HepG2 (cell line): ENCODE measurements at regions not wholly inside any gene's neighbourhood (a gene's known extent, or its start where the extent isn't known, plus 50 kb on each side); places are given as distances from the start of the nearest gene placed in this dataset.

Experiments
- ATAC-seq: fragments of 200-7000 bp; cut with Tn5 transposase; 3 replicates; pipeline ENCODE4 v1.9.1; 2020; ENCODE audit warnings: mild to moderate bottlenecking, moderate library complexity
- BruUV-seq: library from RNA; stranded (reverse); fragments of 400-500 nt; replicated peaks from 2 replicates; lab custom pipeline; 2021; lab: Mats Ljungman, UMichigan
- CTCF ChIA-PET: fragments of 300-600 bp; formaldehyde crosslinking; extraction: SDS; loops from one replicate; lab custom pipeline; 2021; ENCODE audit warnings: low total read pairs, inconsistent platforms, low intra/inter-chr PET ratio; lab: Yijun Ruan, JAX
- POLR2A ChIA-PET: fragments of 350-600 bp; sonication (Branson Sonifier 250); formaldehyde crosslinking; loops from one replicate; lab custom pipeline; 2020; ENCODE audit warnings: antibody characterized with exemption, inconsistent platforms; lab: Yijun Ruan, JAX
- DNase-seq: peaks from one replicate; pipeline ENCODE4 v3.0.0-alpha.2; 2015; ENCODE audit warnings: low spot score
- FAIRE-seq: peaks from 3 replicates; lab custom pipeline; 2011; peaks lifted over from hg19 to GRCh38; lab: Jason Lieb, UNC
- H2AFZ ChIP-seq: one replicate; pipeline ENCODE4 v1.6.1; 2011; ENCODE audit warnings: low read length, inconsistent platforms
- H3K27ac ChIP-seq: fragments of 300-600 bp; 3 replicates; pipeline ENCODE4 v1.8.0; 2011; ENCODE audit warnings: mixed run types, mild to moderate bottlenecking, mixed read lengths, low read length, inconsistent platforms; ENCODE audit not compliant: insufficient read depth; ENCODE audit errors: extremely low read length
- H3K27me3 ChIP-seq, 2 experiments: fragments of 200-600 bp in 1 of 2; 2 replicates in 1 of 2; 3 replicates in 1 of 2; pipeline versions ENCODE4 v1.6.0 to v1.8.0; 2011; ENCODE audit warnings: low read length in 2 of 2, mild to moderate bottlenecking in 2 of 2, moderate library complexity in 2 of 2, inconsistent platforms in 1 of 2; ENCODE audit not compliant: insufficient read depth in 2 of 2, control insufficient read depth in 1 of 2
- H3K36me3 ChIP-seq, 2 experiments: fragments of 200-600 bp in 1 of 2; replicated peaks in 1 of 2; 2 replicates in 1 of 2; 3 replicates in 1 of 2; pipeline versions ENCODE4 v1.5.1 to v1.8.0; 2011; ENCODE audit warnings: low read length in 2 of 2, inconsistent platforms in 1 of 2; ENCODE audit not compliant: insufficient read depth in 2 of 2, control insufficient read depth in 1 of 2
- H3K4me1 ChIP-seq: 2 replicates; pipeline ENCODE4 v1.5.1; 2012; ENCODE audit warnings: low read length, inconsistent platforms; ENCODE audit not compliant: insufficient read depth
- H3K4me2 ChIP-seq: 2 replicates; pipeline ENCODE4 v1.6.0; 2011; ENCODE audit warnings: low read depth, low read length, inconsistent platforms
- H3K4me3 ChIP-seq, 3 experiments: fragments of 200-600 bp in 1 of 3; sonication (generic), shearing (Covaris generic) in 1 of 3; replicated peaks in 1 of 3; 2 replicates each; pipeline ENCODE4 v1.5.1; 2011 to 2016; ENCODE audit warnings: low read length in 3 of 3, inconsistent platforms in 2 of 3, low read depth in 2 of 3, mild to moderate bottlenecking in 2 of 3, control low read depth in 1 of 3, mixed read lengths in 1 of 3; ENCODE audit not compliant: insufficient read depth in 1 of 3
- H3K79me2 ChIP-seq: one replicate; pipeline ENCODE4 v1.6.1; 2011; ENCODE audit warnings: low read length, inconsistent platforms; ENCODE audit not compliant: insufficient read depth
- H3K9ac ChIP-seq: 2 replicates; pipeline ENCODE4 v1.6.0; 2011; ENCODE audit warnings: mild to moderate bottlenecking, low read depth, low read length, inconsistent platforms; ENCODE audit not compliant: insufficient read depth
- H3K9me3 ChIP-seq: 2 replicates; pipeline ENCODE4 v1.5.1; 2012; ENCODE audit warnings: mild to moderate bottlenecking, low read length
- H4K20me1 ChIP-seq: 2 replicates; pipeline ENCODE4 v1.6.0; 2011; ENCODE audit warnings: inconsistent platforms, mild to moderate bottlenecking, low read length, moderate library complexity; ENCODE audit not compliant: insufficient read depth
- ATF2 ChIP-seq: sonication (generic); formaldehyde crosslinking; IDR thresholded peaks from 2 replicates; pipeline ENCODE4 v1.4.0; 2020; ENCODE audit warnings: missing genetic modification reagents
- BATF2 ChIP-seq: sonication (generic); formaldehyde crosslinking; IDR thresholded peaks from 2 replicates; pipeline ENCODE4 v1.8.0; 2022; ENCODE audit warnings: mild to moderate bottlenecking, missing genetic modification reagents, moderate library complexity
- CENPT ChIP-seq: sonication (generic); formaldehyde crosslinking; IDR thresholded peaks from 2 replicates; pipeline ENCODE4 v1.8.0; 2022; ENCODE audit warnings: low read depth, mild to moderate bottlenecking, moderate library complexity, missing genetic modification reagents
- ETV6 ChIP-seq: sonication (generic); formaldehyde crosslinking; conservative IDR thresholded peaks from 2 replicates; pipeline ENCODE4 v1.4.0; 2020; ENCODE audit warnings: missing genetic modification reagents
- FOXP4 ChIP-seq: sonication (generic); formaldehyde crosslinking; IDR thresholded peaks from 2 replicates; pipeline ENCODE4 v1.4.0; 2020; ENCODE audit warnings: missing genetic modification reagents
- POLR2AphosphoS5 ChIP-seq: IDR thresholded peaks from 2 replicates; pipeline ENCODE4 v1.6.1; 2012; ENCODE audit warnings: low read depth, low read length
- RBM22 ChIP-seq: fragments of 200-400 bp; formaldehyde crosslinking; optimal IDR thresholded peaks from 2 replicates; pipeline ENCODE3; 2017; ENCODE audit warnings: mild to moderate bottlenecking, low read length, moderate library complexity
- ZNF253 ChIP-seq: sonication (generic); formaldehyde crosslinking; IDR thresholded peaks from 2 replicates; pipeline ENCODE4 v1.8.0; 2022; ENCODE audit warnings: mild to moderate bottlenecking, missing genetic modification reagents, borderline replicate concordance
- ZNF331 ChIP-seq: sonication (generic); formaldehyde crosslinking; IDR thresholded peaks from 2 replicates; pipeline ENCODE4 v1.4.0; 2020; ENCODE audit warnings: missing genetic modification reagents
- ZNF33B ChIP-seq: sonication (generic); formaldehyde crosslinking; IDR thresholded peaks from 2 replicates; pipeline ENCODE4 v1.5.1; 2020; ENCODE audit warnings: mild to moderate bottlenecking, missing genetic modification reagents
- ZNF780A ChIP-seq: sonication (generic); formaldehyde crosslinking; IDR thresholded peaks from 2 replicates; pipeline ENCODE4 v1.8.0; 2022; ENCODE audit warnings: mild to moderate bottlenecking, missing genetic modification reagents, moderate library complexity
- ZSCAN21 ChIP-seq: sonication (generic); formaldehyde crosslinking; IDR thresholded peaks from 2 replicates; pipeline ENCODE4 v1.8.0; 2022; ENCODE audit warnings: mild to moderate bottlenecking, missing genetic modification reagents, moderate library complexity, borderline replicate concordance
- WGBS: methylation state at CpG from one replicate; pipeline ENCODE4 v1.1.6; 2017; ENCODE audit warnings: low lambda C conversion rate; 5-methylcytosine and 5-hydroxymethylcytosine counted together
- in situ Hi-C: cut with HindIII; loops from 2 replicates; pipeline ENCODE4 v1.10.0; 2017; ENCODE audit warnings: low pct_unique_long_range_greater_than_20kb; ENCODE audit not compliant: extremely low pct_ligation_motif_present
- intact Hi-C: fragments of 100-400 bp; cut with micrococcal nuclease; formaldehyde crosslinking; loops from one replicate; pipeline ENCODE4 v1.10.0; 2022; ENCODE audit not compliant: unreplicated experiment

GRCh38 chr12:22982635-22983034 lies 357.7 kb downstream of the ETNK1 start (continued):
- no peak for TF ChIP-seq ZNF33B (CRISPR knock-in tag)

- Histone ChIP-seq H3K9me3 (no peaks in the 10 kb centered on the region), H3K9ac (no peak overlapping the region), H3K79me2 (no peaks in the 10 kb centered on the region), H3K27ac (no peak overlapping the region)
- BruUV-seq, result no TSS peak
- intact Hi-C loops, result no loop called here
- TF ChIP-seq RBM22 (no peak), ZNF780A (CRISPR knock-in tag) (no peak), ETV6 (CRISPR knock-in tag) (no peak)
- TF ChIP-seq, all 625 proteins: peak for 0
- ChIA-PET POLR2A (no interaction called here), CTCF (no interaction called here)
- Histone ChIP-seq H3K4me2 (no peak overlapping the region), H4K20me1 (no peaks in the 10 kb centered on the region), H3K36me3 (no peaks in the 10 kb centered on the region), H3K4me1 (no peaks in the 10 kb centered on the region), H3K27me3 (peaks cover 1 to 2% of the 10 kb centered on the region in 2 experiments; a peak in 2 of 5 replicates), H2AFZ (no peak overlapping the region), H3K4me3 (no peak overlapping the region)
- WGBS, result 0% methylated on average over 1 of the region's 1 CpG
- DNase-seq (no peak), FAIRE-seq (no peak), ATAC-seq (no peak)
- in situ Hi-C loops, result no loop called here
Observed at GRCh38 chr12:22986997-22987396, 362.0 kb downstream of the ETNK1 start.

- no peak for FAIRE-seq
- no TSS peak for BruUV-seq
- WGBS, result 5% methylated on average over 1 of the region's 1 CpG
- no peaks in the 10 kb centered on the region for H3K9me3 ChIP-seq
- H3K4me1 ChIP-seq, result no peaks in the 10 kb centered on the region
- in situ Hi-C loops, result no loop called here
- intact Hi-C loops, result no loop called here
- TF ChIP-seq POLR2AphosphoS5 (no peak), BATF2 (CRISPR knock-in tag) (no peak), ZNF331 (CRISPR knock-in tag) (no peak), FOXP4 (CRISPR knock-in tag) (no peak), ZSCAN21 (CRISPR knock-in tag) (no peak), ZNF253 (CRISPR knock-in tag) (no peak), ATF2 (CRISPR knock-in tag) (no peak), CENPT (CRISPR knock-in tag) (no peak)
- no peak overlapping the region for H3K4me2 ChIP-seq
- H3K9ac ChIP-seq, result no peak overlapping the region
- H3K36me3 ChIP-seq, result no peaks in the 10 kb centered on the region
- no peaks in the 10 kb centered on the region for H3K79me2 ChIP-seq
- no peak for DNase-seq
- H4K20me1 ChIP-seq, result no peaks in the 10 kb centered on the region
- H3K27me3 ChIP-seq, result no peaks in the 10 kb centered on the region; a peak in 1 of 5 replicates
- no peak overlapping the region for H3K4me3 ChIP-seq
- no peak for ATAC-seq
- CTCF ChIA-PET, result no interaction called here
- POLR2A ChIA-PET, result no interaction called here
- no peak overlapping the region for H3K27ac ChIP-seq
- no peak overlapping the region for H2AFZ ChIP-seq
Observed at GRCh38 chr12:22990501-22990900, 365.5 kb downstream of the ETNK1 start.
